ENCODE measurements at regions not wholly inside any gene's neighbourhood (a gene's known extent, or its start where the extent isn't known, plus 50 kb on each side); places are given as distances from the start of the nearest gene placed in this dataset.

DNA sequence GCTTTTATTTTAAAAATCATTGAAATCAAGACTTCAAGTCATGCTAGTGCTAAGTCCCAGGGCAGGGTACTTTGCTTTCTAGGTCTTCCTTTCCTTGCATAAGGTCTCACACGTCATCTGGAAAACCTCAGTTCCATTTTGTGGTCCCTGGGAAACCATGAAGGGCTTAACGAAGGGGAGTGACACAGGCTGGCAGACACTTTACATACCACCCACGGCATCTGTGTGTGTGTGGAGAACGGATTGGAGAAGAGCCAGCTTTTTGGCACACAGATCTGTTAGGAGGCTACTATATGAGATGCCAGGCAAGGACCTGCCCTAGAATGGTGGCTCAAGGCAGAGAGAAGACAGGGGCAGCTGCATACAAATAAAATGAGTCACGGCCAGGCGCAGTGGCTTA, 107.5 kb upstream of the NSMCE3 start:
- TF ChIP-seq POLR2A (IDR thresholded peaks at IDR 0.05; ENCODE audit: low read depth, low read length) (no peak), CHD1 (IDR thresholded peaks at IDR 0.05; ENCODE audit: low read depth, low read length) (no peak), CEBPB (IDR thresholded peaks at IDR 0.05; ENCODE audit: low read depth, low read length) (no peak), FOS (IDR thresholded peaks at IDR 0.05; ENCODE audit: low read depth, low read length) (no peak), RCOR1 (IDR thresholded peaks at IDR 0.05; ENCODE audit: insufficient replicate concordance, low read length) (no peak)
- TF ChIP-seq, protein P1, sequence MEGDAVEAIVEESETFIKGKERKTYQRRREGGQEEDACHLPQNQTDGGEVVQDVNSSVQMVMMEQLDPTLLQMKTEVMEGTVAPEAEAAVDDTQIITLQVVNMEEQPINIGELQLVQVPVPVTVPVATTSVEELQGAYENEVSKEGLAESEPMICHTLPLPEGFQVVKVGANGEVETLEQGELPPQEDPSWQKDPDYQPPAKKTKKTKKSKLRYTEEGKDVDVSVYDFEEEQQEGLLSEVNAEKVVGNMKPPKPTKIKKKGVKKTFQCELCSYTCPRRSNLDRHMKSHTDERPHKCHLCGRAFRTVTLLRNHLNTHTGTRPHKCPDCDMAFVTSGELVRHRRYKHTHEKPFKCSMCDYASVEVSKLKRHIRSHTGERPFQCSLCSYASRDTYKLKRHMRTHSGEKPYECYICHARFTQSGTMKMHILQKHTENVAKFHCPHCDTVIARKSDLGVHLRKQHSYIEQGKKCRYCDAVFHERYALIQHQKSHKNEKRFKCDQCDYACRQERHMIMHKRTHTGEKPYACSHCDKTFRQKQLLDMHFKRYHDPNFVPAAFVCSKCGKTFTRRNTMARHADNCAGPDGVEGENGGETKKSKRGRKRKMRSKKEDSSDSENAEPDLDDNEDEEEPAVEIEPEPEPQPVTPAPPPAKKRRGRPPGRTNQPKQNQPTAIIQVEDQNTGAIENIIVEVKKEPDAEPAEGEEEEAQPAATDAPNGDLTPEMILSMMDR (conservative IDR thresholded peaks at IDR 0.05; ENCODE audit: low read depth, low read length) = no peak
